Activated CD8-positive, alpha-beta memory T cell treated with anti-CD3 and anti-CD28 coated beads for 4 hours (primary cell): ENCODE measurements at regions not wholly inside any gene's neighbourhood (a gene's known extent, or its start where the extent isn't known, plus 50 kb on each side); places are given as distances from the start of the nearest gene placed in this dataset.

Experiments
- DNase-seq, 2 donors: peaks; one replicate each; pipeline ENCODE4 v3.0.0-alpha.2; 2020; ENCODE audit warnings: low read depth in 2 of 2

DNA sequence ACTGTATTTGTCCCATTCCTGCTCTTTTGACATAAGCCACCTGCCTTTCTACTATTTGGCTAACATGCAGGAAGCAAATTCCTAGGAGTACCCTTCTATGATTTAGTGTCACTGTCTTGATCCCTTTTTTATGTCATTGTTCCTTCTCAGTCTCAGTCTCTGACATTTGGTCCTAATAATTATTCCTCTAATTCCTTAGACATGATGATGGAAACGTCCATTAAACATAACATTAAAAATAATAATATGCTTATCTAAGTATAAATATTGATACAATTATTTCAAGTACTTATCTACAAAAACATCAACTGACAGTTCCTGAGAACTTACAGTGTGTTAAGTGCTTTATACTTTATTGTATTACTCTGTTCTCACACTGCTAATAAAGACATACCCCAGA is 857.0 kb upstream of the LCORL start:
- no peak for DNase-seq

DNA sequence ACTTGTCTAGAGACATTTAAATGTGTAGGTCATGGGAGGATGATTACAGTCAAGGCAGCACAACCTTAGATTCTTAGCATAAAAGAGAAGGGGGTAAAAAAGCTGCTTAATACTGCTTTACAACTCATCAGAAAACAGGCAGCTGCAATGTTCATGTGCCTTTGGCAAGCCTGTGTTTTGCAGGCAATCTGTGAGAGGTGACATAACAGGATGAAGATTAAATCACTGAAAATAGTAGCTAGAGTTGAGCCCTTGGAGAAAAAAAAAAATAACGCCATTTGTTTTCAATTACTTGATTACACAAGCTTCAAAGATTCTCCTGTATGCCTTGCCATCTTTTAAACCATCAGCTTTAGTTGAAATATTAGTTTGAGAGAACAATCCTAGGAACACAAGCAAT is 847.6 kb upstream of the LCORL start:
- no peak for DNase-seq

DNA sequence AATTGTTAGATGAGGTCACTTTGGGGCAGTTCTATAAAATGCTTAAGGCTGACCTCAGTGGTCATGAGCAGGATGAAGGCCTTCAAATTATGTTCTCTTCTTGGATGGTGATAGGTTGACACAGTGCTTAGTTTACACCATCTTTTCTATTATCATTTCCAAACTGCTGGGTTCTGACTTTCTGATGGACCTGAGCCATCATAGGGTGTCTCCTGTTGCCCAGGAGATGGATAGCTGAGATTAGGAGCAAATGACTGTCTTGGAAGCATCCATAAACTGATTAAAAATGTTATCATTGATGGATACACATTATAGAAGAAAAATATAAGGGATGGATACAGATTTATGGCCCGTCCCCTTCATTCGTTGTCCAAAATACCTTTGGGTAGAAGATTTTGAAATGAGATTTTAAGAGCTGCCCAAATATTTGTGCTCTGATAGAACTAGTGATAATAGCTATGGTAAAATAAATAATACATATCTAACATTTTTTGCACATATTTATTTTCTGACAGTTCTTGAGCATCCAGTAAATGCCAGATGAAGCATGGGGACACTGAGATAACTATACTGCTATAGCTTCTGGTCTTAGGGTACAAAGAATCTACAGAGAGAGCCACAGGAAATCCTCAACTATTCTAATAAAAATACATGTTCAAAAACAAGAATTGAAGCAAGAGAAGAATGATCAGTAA is 839.4 kb upstream of the LCORL start:
- no peak for DNase-seq

GRCh38 chr4:18859468-18859867 is 837.9 kb upstream of the LCORL start:
- no peak for DNase-seq

DNA sequence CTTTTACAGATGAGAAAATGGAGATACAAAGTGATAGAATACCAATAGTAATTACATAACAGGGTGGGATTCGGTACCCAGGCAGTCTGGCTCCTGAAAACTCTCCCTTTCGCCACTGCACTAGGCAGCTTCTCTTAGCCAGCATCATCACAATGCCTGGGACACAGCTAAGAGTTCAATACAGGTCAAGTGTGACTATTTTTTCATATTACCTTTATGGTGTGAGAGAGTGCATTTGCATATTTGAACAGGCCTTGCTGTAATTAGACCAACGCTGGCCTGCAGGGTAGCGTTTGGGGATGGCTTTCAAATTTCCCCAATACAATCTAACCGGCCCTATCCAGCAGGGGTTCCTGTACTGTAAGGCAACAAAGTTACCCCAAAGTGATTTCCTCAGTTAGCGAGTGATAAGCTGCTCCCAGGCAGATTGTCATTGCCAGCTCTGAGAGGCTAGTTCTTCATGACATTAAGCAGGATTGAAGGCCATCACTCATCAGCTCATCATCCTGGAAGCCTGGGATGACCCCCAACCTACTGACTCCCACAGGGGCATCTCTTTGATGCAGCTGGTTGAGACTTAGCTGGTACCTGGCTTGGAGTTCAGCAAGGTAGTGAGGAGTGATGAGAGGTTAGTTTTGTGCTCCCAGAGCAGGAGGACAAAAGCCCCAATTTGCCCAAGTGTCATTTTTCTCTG is 836.8 kb upstream of the LCORL start:
- DNase-seq = no peak

GRCh38 chr4:18850867-18851266 is 829.3 kb upstream of the LCORL start:
- no peak for DNase-seq

DNA sequence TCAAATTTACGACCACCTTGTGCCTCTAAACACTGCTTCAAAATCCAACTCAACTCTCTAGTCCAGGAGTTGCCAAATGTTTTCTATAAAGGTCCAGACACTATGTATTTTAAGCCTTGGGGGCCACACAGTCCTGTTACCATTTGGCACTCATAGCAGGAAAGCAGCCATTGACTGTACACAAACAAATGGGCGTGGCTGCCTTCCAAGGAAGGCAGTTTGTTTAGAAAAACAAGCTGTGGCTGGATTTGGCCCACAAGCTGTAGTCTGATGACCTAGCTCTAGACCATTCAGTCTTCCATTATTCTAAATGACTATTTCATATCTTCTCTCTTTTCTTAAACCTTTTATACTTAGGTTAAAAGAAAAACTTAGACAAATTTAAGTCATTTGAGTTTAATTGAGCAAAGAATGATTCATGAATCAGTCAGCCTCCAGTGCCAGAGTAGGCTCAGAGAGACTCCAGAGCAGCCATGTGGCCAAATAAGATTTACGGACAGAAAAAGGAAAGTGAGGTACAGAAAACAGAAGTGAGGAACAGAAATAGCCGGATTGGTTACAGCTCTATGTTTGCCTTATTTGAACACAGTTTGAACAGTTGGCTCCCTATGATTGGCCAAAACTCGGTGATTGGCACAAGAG is 825.8 kb upstream of the LCORL start:
- DNase-seq = no peak

DNA sequence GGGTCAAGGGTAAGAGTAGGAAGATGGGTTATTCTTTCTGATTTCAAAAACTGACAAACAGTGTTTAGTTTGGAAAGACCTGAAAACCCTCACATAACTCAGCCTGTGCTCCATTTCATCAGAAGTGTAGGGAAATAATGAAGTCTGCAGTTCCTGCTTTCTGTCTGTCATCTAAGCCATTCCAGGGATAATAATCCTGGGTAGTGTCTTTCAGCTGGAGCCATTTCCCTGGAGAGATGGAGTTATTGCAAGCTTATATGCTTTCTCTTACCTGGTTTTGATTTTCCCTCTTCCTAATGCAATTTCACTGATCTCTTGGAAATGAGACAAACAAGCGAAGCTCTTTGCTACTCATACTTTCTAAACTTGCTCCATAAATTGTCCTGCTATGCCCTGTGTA is 824.8 kb upstream of the LCORL start:
- no peak for DNase-seq

DNA sequence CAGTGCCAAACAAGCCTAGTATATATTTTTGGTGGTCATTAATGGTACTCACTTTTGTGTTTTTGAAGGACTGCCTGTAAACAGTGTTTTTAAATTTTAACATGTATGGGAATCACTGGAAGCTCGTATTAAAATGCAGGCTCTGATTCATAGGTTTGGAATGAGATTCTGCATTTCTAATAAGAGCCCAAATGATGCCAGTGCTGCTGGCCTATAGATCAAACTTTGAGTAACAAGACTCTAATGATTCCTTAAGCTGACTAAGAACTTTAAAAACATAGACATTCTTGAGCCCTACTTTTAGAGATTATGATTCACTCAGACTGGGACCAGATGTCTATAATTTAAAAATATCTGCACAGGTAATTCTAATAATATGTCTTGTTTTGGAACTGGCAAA is 823.2 kb upstream of the LCORL start:
- no peak for DNase-seq

GRCh38 chr4:18842431-18842830 is 820.9 kb upstream of the LCORL start:
- no peak for DNase-seq

DNA sequence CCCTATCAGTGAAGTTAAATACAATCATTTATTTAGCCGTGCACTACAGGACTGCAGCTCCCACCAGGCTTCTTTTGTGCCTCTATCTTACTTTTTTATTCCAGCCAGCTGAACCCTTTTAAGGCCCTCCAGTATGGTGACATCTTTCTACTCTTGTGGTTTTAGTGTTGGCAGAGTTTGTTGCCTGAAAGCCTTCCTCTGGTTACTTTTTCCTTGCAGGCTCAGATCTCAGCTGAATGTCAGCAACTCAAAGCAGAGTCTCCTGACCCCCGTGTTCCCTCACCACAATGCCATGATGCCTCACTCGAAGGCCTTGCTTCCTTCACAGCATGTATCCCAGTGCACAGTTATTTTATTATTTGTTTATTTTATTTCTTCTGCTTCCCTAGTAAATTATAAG is 818.9 kb upstream of the LCORL start:
- DNase-seq = no peak

DNA sequence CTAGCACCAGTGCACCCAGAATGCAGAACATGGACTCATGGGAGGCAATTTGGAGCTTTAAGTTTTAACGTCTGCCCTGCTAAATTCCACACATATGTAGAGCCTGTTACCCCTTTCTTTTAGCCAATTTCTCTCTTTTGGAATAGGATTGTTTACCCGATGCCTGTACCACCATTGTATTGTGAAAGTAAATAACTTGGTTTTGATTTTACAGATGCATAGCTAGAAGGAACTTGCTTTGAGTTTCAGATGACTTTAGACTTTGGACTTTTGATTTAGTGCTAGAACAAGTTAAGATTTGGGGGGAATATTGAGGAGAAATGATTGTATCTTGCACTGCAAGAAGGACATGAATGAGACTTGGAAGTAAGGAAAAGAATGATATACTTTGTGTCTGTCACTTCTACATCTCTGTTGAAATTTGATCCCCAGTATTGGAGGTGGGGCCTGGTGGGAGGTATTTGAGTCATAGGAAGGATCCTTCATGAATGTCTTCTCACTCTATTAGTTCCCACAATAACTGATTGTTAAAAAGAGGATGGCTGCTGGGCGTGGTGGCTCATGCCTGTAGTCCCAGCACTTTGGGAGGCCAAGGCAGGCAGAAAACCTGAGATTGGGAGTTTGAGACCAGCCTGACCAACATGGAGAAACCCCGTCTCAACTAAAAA is 794.8 kb upstream of the LCORL start:
- DNase-seq = no peak

DNA sequence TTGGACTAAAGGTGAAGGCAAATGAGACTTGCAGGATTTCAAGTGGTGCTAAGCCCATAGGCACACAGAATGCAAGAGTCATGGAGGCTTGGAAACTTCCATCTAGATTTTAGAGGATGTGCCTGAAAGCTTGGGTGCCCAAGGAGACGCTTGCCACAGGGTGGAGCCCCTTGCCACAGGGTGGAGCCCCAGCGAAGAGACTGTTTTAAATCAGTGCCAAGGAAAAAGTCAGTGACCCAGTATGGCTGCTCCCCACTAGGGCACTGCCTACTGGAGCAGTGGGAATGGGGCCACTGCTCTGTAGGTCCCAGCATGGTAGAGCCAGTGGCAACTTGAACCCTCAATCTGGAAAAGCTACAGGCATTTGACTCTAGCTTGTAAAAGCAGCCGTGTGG is 794.2 kb upstream of the LCORL start:
- DNase-seq = no peak

- DNase-seq = no peak
These were observed 793.7 kb upstream of the LCORL start for GRCh38 chr4:18815081-18815778.

DNA sequence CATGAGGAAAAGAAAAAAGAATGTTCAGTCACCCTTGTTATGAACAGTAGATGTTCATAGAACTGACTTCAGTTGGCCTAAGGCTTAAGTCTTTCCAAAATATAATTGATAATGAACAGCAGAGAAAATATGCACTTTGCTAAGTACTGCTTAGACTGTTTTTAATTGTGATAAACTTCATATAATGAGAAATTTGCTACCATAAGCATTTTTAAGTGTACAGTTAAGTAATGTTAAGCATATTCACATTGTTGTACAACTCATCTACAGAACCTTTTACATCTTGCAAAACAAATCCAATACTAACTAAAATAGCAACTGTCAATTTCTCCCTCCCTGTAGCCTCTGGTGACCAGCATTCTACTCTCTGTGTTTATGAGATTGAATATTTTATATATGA is 792.2 kb upstream of the LCORL start:
- DNase-seq = no peak

- DNase-seq = no peak
These were observed 791.5 kb upstream of the LCORL start for GRCh38 chr4:18813055-18813454.

- DNase-seq = no peak
These were observed 782.2 kb upstream of the LCORL start for GRCh38 chr4:18803781-18804180.

- DNase-seq = no peak
These were observed 776.6 kb upstream of the LCORL start for GRCh38 chr4:18798123-18798522.

DNA sequence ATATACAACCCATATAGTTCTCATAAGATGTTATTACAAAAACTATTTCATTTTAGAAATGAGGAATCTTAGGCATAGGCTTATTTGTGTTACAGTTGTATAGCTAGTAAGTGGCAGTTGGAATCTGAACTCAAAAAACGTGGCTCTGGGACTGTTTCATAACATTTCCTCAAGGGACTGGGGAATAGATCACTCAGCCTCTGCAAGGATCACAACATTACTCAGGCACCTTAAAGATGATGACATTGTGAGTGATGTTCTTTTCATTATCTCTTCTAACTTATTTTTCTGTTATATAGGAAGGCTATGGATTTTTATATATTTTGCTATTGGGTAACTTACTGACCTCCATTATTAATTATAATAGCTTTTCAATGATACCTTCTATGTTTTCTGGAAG is 774.2 kb upstream of the LCORL start:
- DNase-seq = no peak

GRCh38 chr4:18777190-18777930 is 755.8 kb upstream of the LCORL start:
- DNase-seq = no peak

DNA sequence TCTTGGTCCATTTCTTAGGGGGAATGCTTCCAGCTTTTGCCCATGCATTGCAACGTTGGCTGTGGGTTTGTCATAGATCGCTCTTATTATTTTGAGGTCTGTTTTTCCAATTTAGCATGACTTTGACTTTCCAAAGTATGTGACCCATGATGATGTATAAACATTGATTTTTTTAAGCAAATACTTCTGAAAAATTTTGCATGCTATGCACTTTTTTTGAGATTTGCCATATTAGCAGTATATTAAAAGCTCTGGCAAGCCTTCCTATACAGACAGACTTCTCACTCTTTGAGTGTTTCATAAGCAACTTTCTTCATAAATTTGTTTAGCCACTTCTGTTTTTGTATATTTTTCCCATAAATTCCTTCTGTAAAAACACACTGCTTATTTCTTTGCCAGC is 746.4 kb upstream of the LCORL start:
- DNase-seq = no peak
